HCT116 (cell line): ENCODE measurements at regions not wholly inside any gene's neighbourhood (a gene's known extent, or its start where the extent isn't known, plus 50 kb on each side); places are given as distances from the start of the nearest gene placed in this dataset.

Experiments
- ATAC-seq: fragments of 200-7000 bp; cut with Tn5 transposase; 2 replicates; pipeline ENCODE4 v1.9.1; 2020; ENCODE audit warnings: mild to moderate bottlenecking, moderate library complexity
- BruUV-seq: library from RNA; stranded (reverse); fragments of 400-500 nt; replicated peaks from 2 replicates; lab custom pipeline; 2021; lab: Mats Ljungman, UMichigan
- CTCF ChIA-PET: fragments of 300-600 bp; sonication (Branson Sonifier 250); formaldehyde crosslinking; loops from one replicate; lab custom pipeline; 2021; ENCODE audit warnings: antibody characterized with exemption; lab: Charles Lee
- POLR2A ChIA-PET: fragments of 300-600, 350-600 bp; sonication (Branson Sonifier 250); formaldehyde crosslinking; loops from one replicate; lab custom pipeline; 2021; ENCODE audit warnings: antibody characterized with exemption; lab: Charles Lee
- RAD21 ChIA-PET, 2 experiments: fragments of 300-600 bp; sonication (Branson Sonifier 250); formaldehyde crosslinking; loops; one replicate each; lab custom pipeline; 2023; ENCODE audit warnings: low total read pairs in 2 of 2; ENCODE audit not compliant: uncharacterized antibody in 2 of 2, unreplicated experiment in 2 of 2, low non-redundant PET in 1 of 2; lab: Charles Lee
- DNase-seq: peaks from one replicate; pipeline ENCODE4 v3.0.0-alpha.2; 2010; ENCODE audit warnings: low read depth, low spot score
- H2AFZ ChIP-seq: fragments of 200-600 bp; shearing (Covaris generic), sonication (generic); 2 replicates; pipeline ENCODE4 v1.6.1; 2017; ENCODE audit warnings: low read depth, mixed run types, mixed read lengths, antibody characterized with exemption, low read length; ENCODE audit not compliant: poor library complexity, severe bottlenecking
- H3K27ac ChIP-seq: 2 replicates; pipeline ENCODE4 v1.5.1; 2012; ENCODE audit warnings: low read depth, low read length
- H3K27me3 ChIP-seq: fragments of 200-600 bp; sonication (generic); 2 replicates; pipeline ENCODE4 v1.6.1; 2016; ENCODE audit warnings: mixed run types, low read length, mixed read lengths; ENCODE audit not compliant: insufficient read depth
- H3K36me3 ChIP-seq, 2 experiments: fragments of 200-500 bp in 1 of 2; fragments of 200-600 bp in 1 of 2; sonication (Bioruptor generic) in 1 of 2; sonication (generic) in 1 of 2; 2 replicates each; pipeline versions ENCODE4 v1.5.1 to v1.6.1; 2014 to 2016; ENCODE audit warnings: low read length in 2 of 2, inconsistent platforms in 1 of 2, mixed read lengths in 1 of 2, mixed run types in 1 of 2; ENCODE audit not compliant: insufficient read depth in 2 of 2, control insufficient read depth in 1 of 2
- H3K4me1 ChIP-seq, 2 experiments: fragments of 200-600 bp in 1 of 2; sonication (generic) in 1 of 2; 2 replicates each; pipeline versions ENCODE4 v1.5.1 to v1.6.1; 2012 to 2017; ENCODE audit warnings: low read length in 2 of 2, inconsistent platforms in 1 of 2, mild to moderate bottlenecking in 1 of 2, mixed read lengths in 1 of 2, mixed run types in 1 of 2, moderate library complexity in 1 of 2; ENCODE audit not compliant: insufficient read depth in 2 of 2, control insufficient read depth in 1 of 2
- H3K4me2 ChIP-seq: fragments of 200-600 bp; sonication (generic); 2 replicates; pipeline ENCODE4 v1.6.1; 2017; ENCODE audit warnings: mixed run types, low read length, mixed read lengths
- H3K4me3 ChIP-seq, 2 experiments: fragments of 200-600 bp in 1 of 2; sonication (generic) in 1 of 2; replicated peaks in 1 of 2; 2 replicates each; pipeline ENCODE4 v1.5.1; 2011 to 2016; ENCODE audit warnings: low read length in 2 of 2, control low read depth in 1 of 2, low read depth in 1 of 2, mild to moderate bottlenecking in 1 of 2, mixed read lengths in 1 of 2, mixed run types in 1 of 2
- H3K79me2 ChIP-seq: fragments of 200-600 bp; sonication (generic); 2 replicates; pipeline ENCODE4 v1.6.1; 2017; ENCODE audit warnings: mild to moderate bottlenecking, mixed run types, low read length, moderate library complexity, mixed read lengths; ENCODE audit not compliant: insufficient read depth
- H3K9ac ChIP-seq: fragments of 200-600 bp; sonication (generic); 2 replicates; pipeline ENCODE4 v1.6.1; 2016; ENCODE audit warnings: low read length, mixed read lengths
- H3K9me2 ChIP-seq: fragments of 200-600 bp; sonication (generic), shearing (Covaris generic); 2 replicates; pipeline ENCODE4 v1.6.1; 2017; ENCODE audit warnings: mixed run types, mild to moderate bottlenecking, moderate library complexity; ENCODE audit not compliant: insufficient read depth
- H3K9me3 ChIP-seq, 2 experiments: fragments of 200-500 bp in 1 of 2; fragments of 200-600 bp in 1 of 2; sonication (Bioruptor generic) in 1 of 2; sonication (generic) in 1 of 2; 2 replicates each; pipeline ENCODE4 v1.6.1; 2014 to 2017; ENCODE audit warnings: low read length in 2 of 2, mixed read lengths in 2 of 2, inconsistent platforms in 1 of 2, low read depth in 1 of 2, mild to moderate bottlenecking in 1 of 2, mixed run types in 1 of 2, moderate library complexity in 1 of 2; ENCODE audit not compliant: control insufficient read depth in 1 of 2, insufficient read depth in 1 of 2
- H4K20me1 ChIP-seq: fragments of 200-600 bp; sonication (generic), shearing (Covaris generic); 2 replicates; pipeline ENCODE4 v1.6.1; 2017; ENCODE audit warnings: mixed run types, mild to moderate bottlenecking, moderate library complexity; ENCODE audit not compliant: insufficient read depth
- CBX3 ChIP-seq: IDR thresholded peaks from 2 replicates; pipeline ENCODE4 v1.6.1; 2012; ENCODE audit warnings: low read depth
- CEBPB ChIP-seq: IDR thresholded peaks from 2 replicates; pipeline ENCODE4 v1.6.1; 2012; ENCODE audit warnings: low read depth
- ELF1 ChIP-seq: IDR thresholded peaks from 2 replicates; pipeline ENCODE4 v1.6.1; 2012; ENCODE audit warnings: low read depth, borderline replicate concordance
- EZH2phosphoT487 ChIP-seq: fragments of 200-600 bp; IDR thresholded peaks from 2 replicates; pipeline ENCODE4 v1.6.1; 2018; ENCODE audit warnings: antibody characterized with exemption, borderline replicate concordance
- FOSL1 ChIP-seq: IDR thresholded peaks from 2 replicates; pipeline ENCODE4 v1.6.1; 2012; ENCODE audit warnings: low read depth
- POLR2A ChIP-seq: IDR thresholded peaks from 2 replicates; pipeline ENCODE4 v1.7.0; 2011; ENCODE audit warnings: borderline replicate concordance; ENCODE audit not compliant: insufficient read depth, insufficient read length; ENCODE audit errors: extremely low read depth
- POLR2AphosphoS5 ChIP-seq: IDR thresholded peaks from 2 replicates; pipeline ENCODE4 v1.6.1; 2011; ENCODE audit warnings: mild to moderate bottlenecking, low read depth, low read length, moderate library complexity
- ZFX ChIP-seq: fragments of 450-650 bp; IDR thresholded peaks from 2 replicates; pipeline ENCODE4 v1.6.1; 2017
- intact Hi-C: fragments of 100-400 bp; cut with micrococcal nuclease; formaldehyde crosslinking; loops from 2 replicates; pipeline ENCODE4 v1.10.0; 2022
- TF ChIP-seq, protein P1 (sequence below): IDR thresholded peaks from 2 replicates; pipeline ENCODE4 v1.6.1; 2012
- TF ChIP-seq, protein P2 (sequence below): IDR thresholded peaks from 2 replicates; pipeline ENCODE4 v1.6.1; 2011; ENCODE audit warnings: mild to moderate bottlenecking, low read length, moderate library complexity; ENCODE audit not compliant: insufficient replicate concordance; ENCODE audit errors: extremely low read depth
- TF ChIP-seq, protein P3 (sequence below), 3 experiments: fragments of 200-600 bp in 1 of 3; sonication (generic) in 1 of 3; IDR thresholded peaks in 2 of 3; conservative IDR thresholded peaks in 1 of 3; 2 replicates each; pipeline ENCODE4 v1.5.1; 2012 to 2017; ENCODE audit warnings: low read depth in 2 of 3, low read length in 2 of 3, antibody characterized with exemption in 1 of 3, borderline replicate concordance in 1 of 3, control low read depth in 1 of 3, mild to moderate bottlenecking in 1 of 3, mixed read lengths in 1 of 3, mixed run types in 1 of 3, moderate library complexity in 1 of 3; ENCODE audit not compliant: insufficient read depth in 1 of 3
- TF ChIP-seq, protein P4 (sequence below): IDR thresholded peaks from 2 replicates; pipeline ENCODE4 v1.6.1; 2012; ENCODE audit warnings: low read depth

DNA sequence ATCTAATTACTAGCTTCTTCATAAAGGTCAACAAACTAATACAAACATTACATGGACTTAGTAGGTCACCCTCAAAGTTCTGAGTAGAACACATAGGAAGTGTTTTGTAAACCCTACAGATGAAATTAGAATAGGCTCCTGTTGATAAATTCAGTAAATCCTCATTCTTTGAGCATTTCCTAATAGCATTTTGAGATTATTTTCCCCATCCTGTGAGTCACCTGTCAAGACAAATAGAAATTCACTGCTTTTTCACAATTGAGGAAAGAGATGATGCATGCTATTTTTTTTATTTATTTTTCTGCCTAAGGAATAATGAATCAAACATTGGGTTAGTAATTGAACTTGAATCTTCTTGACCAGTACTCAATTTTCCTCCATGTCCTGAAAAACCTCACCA, 666.7 kb upstream of the GOT2 start:
- CTCF ChIA-PET: no interaction called here
- ATAC-seq (no peak), DNase-seq (no peak)
- TF ChIP-seq, protein P1, sequence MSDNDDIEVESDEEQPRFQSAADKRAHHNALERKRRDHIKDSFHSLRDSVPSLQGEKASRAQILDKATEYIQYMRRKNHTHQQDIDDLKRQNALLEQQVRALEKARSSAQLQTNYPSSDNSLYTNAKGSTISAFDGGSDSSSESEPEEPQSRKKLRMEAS: no peak
- TF ChIP-seq CEBPB (no peak), ZFX (no peak), FOSL1 (no peak), CBX3 (no peak), ELF1 (no peak), POLR2A (no peak), POLR2AphosphoS5 (no peak), EZH2phosphoT487 (no peak)
- TF ChIP-seq, protein P2, sequence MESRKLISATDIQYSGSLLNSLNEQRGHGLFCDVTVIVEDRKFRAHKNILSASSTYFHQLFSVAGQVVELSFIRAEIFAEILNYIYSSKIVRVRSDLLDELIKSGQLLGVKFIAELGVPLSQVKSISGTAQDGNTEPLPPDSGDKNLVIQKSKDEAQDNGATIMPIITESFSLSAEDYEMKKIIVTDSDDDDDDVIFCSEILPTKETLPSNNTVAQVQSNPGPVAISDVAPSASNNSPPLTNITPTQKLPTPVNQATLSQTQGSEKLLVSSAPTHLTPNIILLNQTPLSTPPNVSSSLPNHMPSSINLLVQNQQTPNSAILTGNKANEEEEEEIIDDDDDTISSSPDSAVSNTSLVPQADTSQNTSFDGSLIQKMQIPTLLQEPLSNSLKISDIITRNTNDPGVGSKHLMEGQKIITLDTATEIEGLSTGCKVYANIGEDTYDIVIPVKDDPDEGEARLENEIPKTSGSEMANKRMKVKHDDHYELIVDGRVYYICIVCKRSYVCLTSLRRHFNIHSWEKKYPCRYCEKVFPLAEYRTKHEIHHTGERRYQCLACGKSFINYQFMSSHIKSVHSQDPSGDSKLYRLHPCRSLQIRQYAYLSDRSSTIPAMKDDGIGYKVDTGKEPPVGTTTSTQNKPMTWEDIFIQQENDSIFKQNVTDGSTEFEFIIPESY: no peak
- TF ChIP-seq, protein P3, sequence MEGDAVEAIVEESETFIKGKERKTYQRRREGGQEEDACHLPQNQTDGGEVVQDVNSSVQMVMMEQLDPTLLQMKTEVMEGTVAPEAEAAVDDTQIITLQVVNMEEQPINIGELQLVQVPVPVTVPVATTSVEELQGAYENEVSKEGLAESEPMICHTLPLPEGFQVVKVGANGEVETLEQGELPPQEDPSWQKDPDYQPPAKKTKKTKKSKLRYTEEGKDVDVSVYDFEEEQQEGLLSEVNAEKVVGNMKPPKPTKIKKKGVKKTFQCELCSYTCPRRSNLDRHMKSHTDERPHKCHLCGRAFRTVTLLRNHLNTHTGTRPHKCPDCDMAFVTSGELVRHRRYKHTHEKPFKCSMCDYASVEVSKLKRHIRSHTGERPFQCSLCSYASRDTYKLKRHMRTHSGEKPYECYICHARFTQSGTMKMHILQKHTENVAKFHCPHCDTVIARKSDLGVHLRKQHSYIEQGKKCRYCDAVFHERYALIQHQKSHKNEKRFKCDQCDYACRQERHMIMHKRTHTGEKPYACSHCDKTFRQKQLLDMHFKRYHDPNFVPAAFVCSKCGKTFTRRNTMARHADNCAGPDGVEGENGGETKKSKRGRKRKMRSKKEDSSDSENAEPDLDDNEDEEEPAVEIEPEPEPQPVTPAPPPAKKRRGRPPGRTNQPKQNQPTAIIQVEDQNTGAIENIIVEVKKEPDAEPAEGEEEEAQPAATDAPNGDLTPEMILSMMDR (IDR thresholded peaks at IDR 0.05 in 2 of 3, conservative IDR thresholded peaks at IDR 0.05 in 1 of 3; ENCODE audit: borderline replicate concordance in 1 of 3, insufficient read depth in 1 of 3, low read depth in 2 of 3, low read length in 2 of 3): no peak
- TF ChIP-seq, protein P4, sequence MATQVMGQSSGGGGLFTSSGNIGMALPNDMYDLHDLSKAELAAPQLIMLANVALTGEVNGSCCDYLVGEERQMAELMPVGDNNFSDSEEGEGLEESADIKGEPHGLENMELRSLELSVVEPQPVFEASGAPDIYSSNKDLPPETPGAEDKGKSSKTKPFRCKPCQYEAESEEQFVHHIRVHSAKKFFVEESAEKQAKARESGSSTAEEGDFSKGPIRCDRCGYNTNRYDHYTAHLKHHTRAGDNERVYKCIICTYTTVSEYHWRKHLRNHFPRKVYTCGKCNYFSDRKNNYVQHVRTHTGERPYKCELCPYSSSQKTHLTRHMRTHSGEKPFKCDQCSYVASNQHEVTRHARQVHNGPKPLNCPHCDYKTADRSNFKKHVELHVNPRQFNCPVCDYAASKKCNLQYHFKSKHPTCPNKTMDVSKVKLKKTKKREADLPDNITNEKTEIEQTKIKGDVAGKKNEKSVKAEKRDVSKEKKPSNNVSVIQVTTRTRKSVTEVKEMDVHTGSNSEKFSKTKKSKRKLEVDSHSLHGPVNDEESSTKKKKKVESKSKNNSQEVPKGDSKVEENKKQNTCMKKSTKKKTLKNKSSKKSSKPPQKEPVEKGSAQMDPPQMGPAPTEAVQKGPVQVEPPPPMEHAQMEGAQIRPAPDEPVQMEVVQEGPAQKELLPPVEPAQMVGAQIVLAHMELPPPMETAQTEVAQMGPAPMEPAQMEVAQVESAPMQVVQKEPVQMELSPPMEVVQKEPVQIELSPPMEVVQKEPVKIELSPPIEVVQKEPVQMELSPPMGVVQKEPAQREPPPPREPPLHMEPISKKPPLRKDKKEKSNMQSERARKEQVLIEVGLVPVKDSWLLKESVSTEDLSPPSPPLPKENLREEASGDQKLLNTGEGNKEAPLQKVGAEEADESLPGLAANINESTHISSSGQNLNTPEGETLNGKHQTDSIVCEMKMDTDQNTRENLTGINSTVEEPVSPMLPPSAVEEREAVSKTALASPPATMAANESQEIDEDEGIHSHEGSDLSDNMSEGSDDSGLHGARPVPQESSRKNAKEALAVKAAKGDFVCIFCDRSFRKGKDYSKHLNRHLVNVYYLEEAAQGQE: no peak
- intact Hi-C loops: no loop called here
- no peaks in the 10 kb centered on the region for H3K36me3 ChIP-seq
- H3K27me3 ChIP-seq: no peaks in the 10 kb centered on the region
- no peaks in the 10 kb centered on the region for H4K20me1 ChIP-seq
- H3K4me3 ChIP-seq: no peak overlapping the region
- no peak overlapping the region for H3K27ac ChIP-seq
- H3K9me2 ChIP-seq: no peaks in the 10 kb centered on the region
- no peak overlapping the region for H3K4me2 ChIP-seq
- H3K79me2 ChIP-seq: no peaks in the 10 kb centered on the region
- BruUV-seq: no TSS peak
- H2AFZ ChIP-seq: no peak overlapping the region
- POLR2A ChIA-PET: no interaction called here
- H3K4me1 ChIP-seq: no peaks in the 10 kb centered on the region
- RAD21 ChIA-PET: no interaction called here
- H3K9me3 ChIP-seq: peaks cover 0 to 5% of the 10 kb centered on the region in 2 experiments; a peak in 1 of 4 replicates
- H3K9ac ChIP-seq: no peak overlapping the region
